ENCODE measurements at regions not wholly inside any gene's neighbourhood (a gene's known extent, or its start where the extent isn't known, plus 50 kb on each side); places are given as distances from the start of the nearest gene placed in this dataset.

- DNase-seq (no peak), ATAC-seq (ENCODE audit: low read depth) (no peak)
- Histone ChIP-seq H3K4ac (ENCODE audit: low read depth, low read length) (no peak overlapping the region), H3K18ac (ENCODE audit: low read depth, low read length) (no peak overlapping the region), H3K14ac (replicated peaks; ENCODE audit: low read depth, low read length) (no peak overlapping the region), H2AFZ (replicated peaks; ENCODE audit: low read length, poor library complexity) (no peak overlapping the region), H3K4me1 (ENCODE audit: control insufficient read depth, insufficient read depth, low read length) (no peaks in the 10 kb centered on the region), H2BK5ac (ENCODE audit: low read depth, low read length, poor library complexity, severe bottlenecking) (no peak overlapping the region), H4K8ac (ENCODE audit: low read depth in 2 of 2, low read length in 2 of 2) (no peak overlapping the region), H2AK9ac (replicated peaks; ENCODE audit: low read depth, low read length, poor library complexity) (no peak overlapping the region), H2BK15ac (ENCODE audit: low read depth, low read length) (no peak overlapping the region), H3K9me1 (ENCODE audit: insufficient read depth, low read length) (no peaks in the 10 kb centered on the region), H3K4me2 (ENCODE audit: low read depth, low read length) (no peak overlapping the region), H3K4me3 (ENCODE audit: insufficient read depth, low read depth, low read length) (no peak overlapping the region), H3K9ac (ENCODE audit: low read depth, low read length) (no peak overlapping the region), H2BK120ac (ENCODE audit: low read depth, low read length) (no peak overlapping the region), H2BK20ac (ENCODE audit: low read depth, low read length) (no peak overlapping the region), H4K5ac (ENCODE audit: low read depth, low read length) (no peak overlapping the region), H3K9me3 (ENCODE audit: control insufficient read depth, insufficient read depth, low read length) (no peaks in the 10 kb centered on the region), H3K27ac (ENCODE audit: insufficient read depth, low read length) (no peak overlapping the region), H3K23ac (ENCODE audit: low read depth, low read length) (no peak overlapping the region), H3K36me3 (ENCODE audit: control insufficient read depth, insufficient read depth, low read length) (no peaks in the 10 kb centered on the region), H3K56ac (ENCODE audit: extremely low read depth, insufficient read depth, low read length) (no peak overlapping the region), H4K91ac (ENCODE audit: insufficient read depth, low read depth, low read length) (no peak overlapping the region), H3K27me3 (ENCODE audit: control insufficient read depth, insufficient read depth, low read length) (no peaks in the 10 kb centered on the region), H3K79me1 (ENCODE audit: low read depth in 1 of 2, low read length in 2 of 2) (no peaks in the 10 kb centered on the region), H4K20me1 (ENCODE audit: insufficient read depth, low read length) (no peaks in the 10 kb centered on the region), H2AK5ac (ENCODE audit: low read depth, low read length) (no peak overlapping the region)
- 43% methylated on average over 2 of the region's 2 CpGs; no CpG with 5 or more reads in 1 of the 2 experiments for WGBS, 2 experiments (ENCODE audit: extremely low coverage in 2 of 2, insufficient read length in 1 of 2)
- no TSS peak for BruUV-seq (replicated peaks)
- no peak for TF ChIP-seq MXI1 (IDR thresholded peaks at IDR 0.05; ENCODE audit: borderline replicate concordance, low read depth, low read length)
- no peak for TF ChIP-seq NFE2L2 (IDR thresholded peaks at IDR 0.05; ENCODE audit: low read depth, low read length)
- no peak for TF ChIP-seq CEBPB (IDR thresholded peaks at IDR 0.05; ENCODE audit: low read depth, low read length)
- TF ChIP-seq RFX5 (IDR thresholded peaks at IDR 0.05; ENCODE audit: low read depth, low read length) = no peak
- TF ChIP-seq RAD21 (IDR thresholded peaks at IDR 0.05; ENCODE audit: low read length) = no peak
- TF ChIP-seq FOS (IDR thresholded peaks at IDR 0.05; ENCODE audit: low read depth, low read length) = no peak
- TF ChIP-seq CTCF (conservative IDR thresholded peaks at IDR 0.05; ENCODE audit: low read depth, low read length) = no peak
- TF ChIP-seq POLR2A (IDR thresholded peaks at IDR 0.05; ENCODE audit: low read depth, low read length) = no peak
- TF ChIP-seq CHD1 (IDR thresholded peaks at IDR 0.05; ENCODE audit: low read depth, low read length) = no peak
- TF ChIP-seq, protein P1, sequence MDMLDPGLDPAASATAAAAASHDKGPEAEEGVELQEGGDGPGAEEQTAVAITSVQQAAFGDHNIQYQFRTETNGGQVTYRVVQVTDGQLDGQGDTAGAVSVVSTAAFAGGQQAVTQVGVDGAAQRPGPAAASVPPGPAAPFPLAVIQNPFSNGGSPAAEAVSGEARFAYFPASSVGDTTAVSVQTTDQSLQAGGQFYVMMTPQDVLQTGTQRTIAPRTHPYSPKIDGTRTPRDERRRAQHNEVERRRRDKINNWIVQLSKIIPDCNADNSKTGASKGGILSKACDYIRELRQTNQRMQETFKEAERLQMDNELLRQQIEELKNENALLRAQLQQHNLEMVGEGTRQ (IDR thresholded peaks at IDR 0.05; ENCODE audit: low read depth, low read length) = no peak
- no peak for TF ChIP-seq BHLHE40 (IDR thresholded peaks at IDR 0.05; ENCODE audit: low read depth, low read length)
- TF ChIP-seq, protein P2, sequence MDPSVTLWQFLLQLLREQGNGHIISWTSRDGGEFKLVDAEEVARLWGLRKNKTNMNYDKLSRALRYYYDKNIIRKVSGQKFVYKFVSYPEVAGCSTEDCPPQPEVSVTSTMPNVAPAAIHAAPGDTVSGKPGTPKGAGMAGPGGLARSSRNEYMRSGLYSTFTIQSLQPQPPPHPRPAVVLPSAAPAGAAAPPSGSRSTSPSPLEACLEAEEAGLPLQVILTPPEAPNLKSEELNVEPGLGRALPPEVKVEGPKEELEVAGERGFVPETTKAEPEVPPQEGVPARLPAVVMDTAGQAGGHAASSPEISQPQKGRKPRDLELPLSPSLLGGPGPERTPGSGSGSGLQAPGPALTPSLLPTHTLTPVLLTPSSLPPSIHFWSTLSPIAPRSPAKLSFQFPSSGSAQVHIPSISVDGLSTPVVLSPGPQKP (IDR thresholded peaks at IDR 0.05; ENCODE audit: borderline replicate concordance, low read depth, low read length) = no peak
- TF ChIP-seq MAZ (IDR thresholded peaks at IDR 0.05; ENCODE audit: borderline replicate concordance, low read depth, low read length) = no peak
- TF ChIP-seq SMC3 (IDR thresholded peaks at IDR 0.05; ENCODE audit: low read depth, low read length) = no peak
- no peak for TF ChIP-seq MAFK (IDR thresholded peaks at IDR 0.05; ENCODE audit: low read depth, low read length)
- POLR2A ChIA-PET (ENCODE audit: unreplicated experiment) = no interaction called here
- dilution Hi-C loops (cut with HindIII; ENCODE audit: low sequenced_read_pairs, unreplicated experiment) = no loop called here
- in situ Hi-C loops (cut with MboI; ENCODE audit: low sequenced_read_pairs) = no loop called here
- CTCF ChIA-PET = no interaction called here
- intact Hi-C loops (cut with micrococcal nuclease) = no loop called here
These were observed 350.0 kb downstream of the DEPDC1B start for GRCh38 chr5:60349891-60350415.
